HS-5 (cell line): ENCODE measurements at regions not wholly inside any gene's neighbourhood (a gene's known extent, or its start where the extent isn't known, plus 50 kb on each side); places are given as distances from the start of the nearest gene placed in this dataset.

Source experiments
- DNase-seq: peaks from one replicate; pipeline ENCODE4 v3.0.0-alpha.2; 2012; ENCODE audit warnings: low read depth

GRCh38 chr13:34810996-34811395 lies 131.1 kb upstream of the NBEA start:
- no peak for DNase-seq

GRCh38 chr13:34815526-34815925 lies 126.5 kb upstream of the NBEA start:
- DNase-seq = no peak

GRCh38 chr13:34816245-34816884 lies 125.7 kb upstream of the NBEA start:
- DNase-seq = no peak

GRCh38 chr13:34816908-34817665 lies 125.0 kb upstream of the NBEA start:
- no peak for DNase-seq

GRCh38 chr13:34822650-34823049 lies 119.4 kb upstream of the NBEA start:
- DNase-seq = no peak

GRCh38 chr13:34826432-34826831 lies 115.6 kb upstream of the NBEA start:
- DNase-seq = no peak

GRCh38 chr13:34833562-34834182 lies 108.4 kb upstream of the NBEA start:
- no peak for DNase-seq

- no peak for DNase-seq
These were observed 99.6 kb upstream of the NBEA start for GRCh38 chr13:34842466-34842865.

- DNase-seq = no peak
These were observed 94.3 kb upstream of the NBEA start for GRCh38 chr13:34847766-34848165.

GRCh38 chr13:34849406-34849805 lies 92.7 kb upstream of the NBEA start:
- no peak for DNase-seq

- no peak for DNase-seq
These were observed 88.9 kb upstream of the NBEA start for GRCh38 chr13:34853161-34853560.

GRCh38 chr13:34857558-34858325 lies 84.3 kb upstream of the NBEA start:
- no peak for DNase-seq

GRCh38 chr13:34862311-34862710 lies 79.8 kb upstream of the NBEA start:
- no peak for DNase-seq

- no peak for DNase-seq
These were observed 79.4 kb upstream of the NBEA start for GRCh38 chr13:34862716-34863115.

GRCh38 chr13:34863360-34864135 lies 78.5 kb upstream of the NBEA start:
- DNase-seq = peak; percentile 69

GRCh38 chr13:34864671-34865070 lies 77.4 kb upstream of the NBEA start:
- no peak for DNase-seq

GRCh38 chr13:34867590-34867989 lies 74.5 kb upstream of the NBEA start:
- peak; percentile 5 for DNase-seq

- DNase-seq = no peak
These were observed 73.3 kb upstream of the NBEA start for GRCh38 chr13:34868733-34869132.

GRCh38 chr13:34869696-34870095 lies 72.4 kb upstream of the NBEA start:
- DNase-seq = no peak

GRCh38 chr13:34878329-34878728 lies 63.7 kb upstream of the NBEA start:
- no peak for DNase-seq

- no peak for DNase-seq
These were observed 62.2 kb upstream of the NBEA start for GRCh38 chr13:34879851-34880250.

GRCh38 chr13:34881494-34881893 lies 60.6 kb upstream of the NBEA start:
- no peak for DNase-seq
